ENCODE measurements at regions not wholly inside any gene's neighbourhood (a gene's known extent, or its start where the extent isn't known, plus 50 kb on each side); places are given as distances from the start of the nearest gene placed in this dataset.

DNA sequence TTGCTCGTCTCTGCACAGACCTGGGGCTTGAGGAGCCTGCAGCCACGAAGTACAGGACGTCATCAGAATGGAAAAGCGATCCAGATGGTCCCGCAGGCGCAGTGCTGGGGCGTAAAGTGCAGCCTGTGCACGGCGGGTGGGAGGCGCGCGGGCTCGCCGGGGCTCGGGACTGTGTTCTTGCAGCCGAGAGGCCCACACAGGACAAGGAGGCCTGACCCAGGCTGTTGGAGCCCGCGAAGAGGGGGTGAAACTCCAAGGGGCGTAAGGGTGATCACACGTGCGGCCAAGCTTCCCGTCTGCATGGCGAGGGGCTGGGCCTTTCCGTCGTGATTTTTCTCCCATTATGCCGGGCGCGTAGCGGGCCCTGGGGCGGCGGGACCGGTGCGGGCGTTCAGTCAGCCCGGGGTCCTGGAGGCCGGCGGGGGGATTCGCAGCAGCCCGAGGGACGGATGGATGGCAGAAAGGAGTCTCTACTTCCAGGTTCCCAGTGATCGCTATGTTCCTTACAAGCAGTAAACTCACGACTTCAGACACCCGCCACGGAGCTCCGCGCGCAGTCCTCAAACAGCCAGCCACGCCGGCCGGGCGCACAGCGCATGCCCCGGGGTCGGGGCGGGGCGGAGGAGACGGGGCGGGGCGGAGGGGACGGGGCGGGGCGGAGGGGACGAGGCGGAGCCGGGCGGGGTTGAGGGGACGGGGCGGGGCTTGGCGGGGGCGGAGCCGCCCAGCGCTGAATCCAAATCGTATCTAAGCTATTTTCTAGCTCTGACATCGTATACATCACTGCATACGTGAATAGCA, 141.0 kb upstream of the KCNJ18 start:
- TF ChIP-seq PAX5 (IDR thresholded peaks at IDR 0.05; ENCODE audit: insufficient read depth, low read length, severe bottlenecking) (no peak), POLR2AphosphoS5 (IDR thresholded peaks at IDR 0.05; ENCODE audit: low read depth, low read length) (no peak), POLR2A (IDR thresholded peaks at IDR 0.05; ENCODE audit: low read depth, low read length) (no peak), POU2F2 (IDR thresholded peaks at IDR 0.05; ENCODE audit: low read depth, low read length) (no peak), TAF1 (IDR thresholded peaks at IDR 0.05; ENCODE audit: low read depth, low read length) (no peak)
